IPS-20b (cell line): ENCODE measurements at regions not wholly inside any gene's neighbourhood (a gene's known extent, or its start where the extent isn't known, plus 50 kb on each side); places are given as distances from the start of the nearest gene placed in this dataset.

ENCODE experiments used
- H3K27ac ChIP-seq: one replicate; pipeline ENCODE4 v1.5.1; 2013; ENCODE audit warnings: low read length
- H3K27me3 ChIP-seq: 2 replicates; pipeline ENCODE4 v1.6.1; 2013; ENCODE audit warnings: mild to moderate bottlenecking, low read length, inconsistent platforms; ENCODE audit not compliant: insufficient read depth
- H3K36me3 ChIP-seq: 2 replicates; pipeline ENCODE4 v1.6.1; 2013; ENCODE audit warnings: low read depth, mild to moderate bottlenecking, inconsistent platforms, low read length, moderate library complexity; ENCODE audit not compliant: insufficient read depth
- H3K4me1 ChIP-seq: 2 replicates; pipeline ENCODE4 v1.6.1; 2013; ENCODE audit warnings: mild to moderate bottlenecking, control low read depth, inconsistent platforms, low read length, moderate library complexity; ENCODE audit not compliant: insufficient read depth
- H3K4me3 ChIP-seq: 2 replicates; pipeline ENCODE4 v1.5.1; 2013; ENCODE audit warnings: mild to moderate bottlenecking, low read length, inconsistent platforms
- H3K9ac ChIP-seq: 2 replicates; pipeline ENCODE4 v1.6.1; 2013; ENCODE audit warnings: low read depth, mild to moderate bottlenecking, inconsistent platforms, low read length, moderate library complexity
- H3K9me3 ChIP-seq: 2 replicates; pipeline ENCODE4 v1.6.1; 2013; ENCODE audit warnings: mild to moderate bottlenecking, low read depth, low read length, inconsistent platforms; ENCODE audit not compliant: insufficient read depth

GRCh38 chr7:121452389-121452788, 56.3 kb upstream of the FAM3C start:
- H3K4me1 ChIP-seq, result no peaks in the 10 kb centered on the region
- no peaks in the 10 kb centered on the region for H3K9me3 ChIP-seq
- H3K9ac ChIP-seq, result no peak overlapping the region
- H3K36me3 ChIP-seq, result no peaks in the 10 kb centered on the region
- no peak overlapping the region for H3K27ac ChIP-seq
- no peaks in the 10 kb centered on the region for H3K27me3 ChIP-seq
- H3K4me3 ChIP-seq, result no peak overlapping the region

GRCh38 chr7:121451367-121452094, 55.4 kb upstream of the FAM3C start:
- Histone ChIP-seq H3K9me3 (no peaks in the 10 kb centered on the region), H3K27ac (no peak overlapping the region), H3K36me3 (no peaks in the 10 kb centered on the region), H3K4me1 (no peaks in the 10 kb centered on the region), H3K27me3 (no peaks in the 10 kb centered on the region), H3K4me3 (no peak overlapping the region), H3K9ac (no peak overlapping the region)

- H3K4me1 ChIP-seq, result no peaks in the 10 kb centered on the region
- H3K9ac ChIP-seq, result no peak overlapping the region
- H3K9me3 ChIP-seq, result no peaks in the 10 kb centered on the region
- H3K27me3 ChIP-seq, result no peaks in the 10 kb centered on the region
- no peak overlapping the region for H3K4me3 ChIP-seq
- H3K27ac ChIP-seq, result no peak overlapping the region
- H3K36me3 ChIP-seq, result no peaks in the 10 kb centered on the region
Measured at GRCh38 chr7:121450631-121451198, 54.6 kb upstream of the FAM3C start.

- no peak overlapping the region for H3K9ac ChIP-seq
- H3K4me3 ChIP-seq, result no peak overlapping the region
- H3K27me3 ChIP-seq, result no peaks in the 10 kb centered on the region
- H3K36me3 ChIP-seq, result no peaks in the 10 kb centered on the region
- H3K9me3 ChIP-seq, result no peaks in the 10 kb centered on the region
- no peak overlapping the region for H3K27ac ChIP-seq
- H3K4me1 ChIP-seq, result no peaks in the 10 kb centered on the region
Measured at GRCh38 chr7:121449735-121450240, 53.7 kb upstream of the FAM3C start.

- Histone ChIP-seq H3K27me3 (no peaks in the 10 kb centered on the region), H3K9ac (no peak overlapping the region), H3K36me3 (no peaks in the 10 kb centered on the region), H3K27ac (no peak overlapping the region), H3K4me1 (no peaks in the 10 kb centered on the region), H3K4me3 (no peak overlapping the region), H3K9me3 (no peaks in the 10 kb centered on the region)
Measured at GRCh38 chr7:121449329-121449728, 53.2 kb upstream of the FAM3C start.

- H3K36me3 ChIP-seq, result no peaks in the 10 kb centered on the region
- no peak overlapping the region for H3K4me3 ChIP-seq
- no peaks in the 10 kb centered on the region for H3K9me3 ChIP-seq
- H3K9ac ChIP-seq, result no peak overlapping the region
- no peaks in the 10 kb centered on the region for H3K4me1 ChIP-seq
- H3K27me3 ChIP-seq, result no peaks in the 10 kb centered on the region
- no peak overlapping the region for H3K27ac ChIP-seq
Measured at GRCh38 chr7:121448429-121448828, 52.3 kb upstream of the FAM3C start.

GRCh38 chr7:121447911-121448300, 51.8 kb upstream of the FAM3C start:
- no peak overlapping the region for H3K27ac ChIP-seq

GRCh38 chr7:121447243-121447910, 51.3 kb upstream of the FAM3C start:
- no peak overlapping the region for H3K27ac ChIP-seq
- H3K9ac ChIP-seq, result no peak overlapping the region
- no peaks in the 10 kb centered on the region for H3K4me1 ChIP-seq
- H3K27me3 ChIP-seq, result no peaks in the 10 kb centered on the region
- H3K36me3 ChIP-seq, result no peaks in the 10 kb centered on the region
- no peaks in the 10 kb centered on the region for H3K9me3 ChIP-seq
- no peak overlapping the region for H3K4me3 ChIP-seq

More at GRCh38 chr7:121447911-121448300, 51.8 kb upstream of the FAM3C start:
- H3K9ac ChIP-seq, result no peak overlapping the region
- no peaks in the 10 kb centered on the region for H3K9me3 ChIP-seq
- H3K4me1 ChIP-seq, result no peaks in the 10 kb centered on the region
- no peaks in the 10 kb centered on the region for H3K27me3 ChIP-seq
- H3K36me3 ChIP-seq, result no peaks in the 10 kb centered on the region
- no peak overlapping the region for H3K4me3 ChIP-seq

- Histone ChIP-seq H3K36me3 (no peaks in the 10 kb centered on the region), H3K4me3 (no peak overlapping the region), H3K27ac (no peak overlapping the region), H3K27me3 (no peaks in the 10 kb centered on the region), H3K9me3 (no peaks in the 10 kb centered on the region), H3K9ac (no peak overlapping the region), H3K4me1 (no peaks in the 10 kb centered on the region)
Measured at GRCh38 chr7:121446526-121446925, 50.4 kb upstream of the FAM3C start.
